Gastrocnemius medialis (tissue), 4 donors: ENCODE measurements at regions not wholly inside any gene's neighbourhood (a gene's known extent, or its start where the extent isn't known, plus 50 kb on each side); places are given as distances from the start of the nearest gene placed in this dataset.

Source experiments
- CTCF ChIP-seq, 5 experiments: fragments of 450-650 bp in 3 of 5; fragments of 200-600 bp in 2 of 5; sonication (generic) in 2 of 5; IDR thresholded peaks in 4 of 5; conservative IDR thresholded peaks in 1 of 5; 1 replicate in 4 of 5; 2 replicates in 1 of 5; pipeline ENCODE4 v1.5.1; 2016 to 2019; ENCODE audit warnings: antibody characterized with exemption in 5 of 5, mild to moderate bottlenecking in 3 of 5, moderate library complexity in 3 of 5
- POLR2A ChIP-seq, 2 donors: fragments of 450-650 bp; IDR thresholded peaks; one replicate each; pipeline ENCODE4 v1.6.1; 2017; ENCODE audit warnings: antibody characterized with exemption in 2 of 2, mild to moderate bottlenecking in 2 of 2, moderate library complexity in 2 of 2

GRCh38 chr9:82333671-82334070 is 345.1 kb downstream of the SPATA31D1 start:
- TF ChIP-seq CTCF (IDR thresholded peaks at IDR 0.05 in 4 of 5, conservative IDR thresholded peaks at IDR 0.05 in 1 of 5), result no peak
- no peak for TF ChIP-seq POLR2A (IDR thresholded peaks at IDR 0.05)
